GM21515 (cell line): ENCODE measurements at regions not wholly inside any gene's neighbourhood (a gene's known extent, or its start where the extent isn't known, plus 50 kb on each side); places are given as distances from the start of the nearest gene placed in this dataset.
"Not testable (repeated sequence)": the region's sequence is repeated elsewhere in the genome, so short reads cannot be mapped to it uniquely, and the experiment has no call there.

Experiments used
- ATAC-seq: cut with Tn5 transposase; IDR thresholded peaks from one replicate; pipeline ENCODE4 v1.9.1; 2021; ENCODE audit not compliant: unreplicated experiment

- ATAC-seq: no peak
These were observed 99.5 kb upstream of the LYPLAL1 start for GRCh38 chr1:219074084-219074728.

GRCh38 chr1:219075121-219075879, 98.4 kb upstream of the LYPLAL1 start:
- no peak for ATAC-seq

- ATAC-seq: no peak
These were observed 97.2 kb upstream of the LYPLAL1 start for GRCh38 chr1:219076326-219076937.

GRCh38 chr1:219077767-219078166, 95.9 kb upstream of the LYPLAL1 start:
- not testable (repeated sequence) for ATAC-seq

- ATAC-seq: peak; percentile 69
These were observed 91.4 kb upstream of the LYPLAL1 start for GRCh38 chr1:219081943-219082925.

- ATAC-seq: no peak
These were observed 90.0 kb upstream of the LYPLAL1 start for GRCh38 chr1:219083631-219084030.

- ATAC-seq: no peak
These were observed 88.6 kb upstream of the LYPLAL1 start for GRCh38 chr1:219085082-219085481.

GRCh38 chr1:219085988-219086387, 87.7 kb upstream of the LYPLAL1 start:
- ATAC-seq: no peak

GRCh38 chr1:219086956-219087469, 86.7 kb upstream of the LYPLAL1 start:
- no peak for ATAC-seq

- ATAC-seq: peak; percentile 81
These were observed 84.7 kb upstream of the LYPLAL1 start for GRCh38 chr1:219088778-219089557.

GRCh38 chr1:219090607-219091006, 83.1 kb upstream of the LYPLAL1 start:
- peak; percentile 82 for ATAC-seq

- ATAC-seq: no peak
These were observed 81.5 kb upstream of the LYPLAL1 start for GRCh38 chr1:219092206-219092605.

GRCh38 chr1:219099307-219099706, 74.4 kb upstream of the LYPLAL1 start:
- ATAC-seq: peak; percentile 82

- ATAC-seq: no peak
These were observed 73.6 kb upstream of the LYPLAL1 start for GRCh38 chr1:219100059-219100458.

GRCh38 chr1:219102466-219102865, 71.2 kb upstream of the LYPLAL1 start:
- ATAC-seq: not testable (repeated sequence)

- no peak for ATAC-seq
These were observed 67.8 kb upstream of the LYPLAL1 start for GRCh38 chr1:219105893-219106292.

- ATAC-seq: peak; percentile 51
These were observed 64.2 kb upstream of the LYPLAL1 start for GRCh38 chr1:219109424-219110018.

GRCh38 chr1:219113261-219113660, 60.4 kb upstream of the LYPLAL1 start:
- ATAC-seq: no peak

GRCh38 chr1:219114014-219114413, 59.7 kb upstream of the LYPLAL1 start:
- no peak for ATAC-seq
